Stomach (tissue), 8 donors: ENCODE measurements at regions not wholly inside any gene's neighbourhood (a gene's known extent, or its start where the extent isn't known, plus 50 kb on each side); places are given as distances from the start of the nearest gene placed in this dataset.

ENCODE experiments used
- DNase-seq, 2 donors: peaks; one replicate each; pipeline versions ENCODE4 v3.0.0 to v3.0.0-alpha.2; 2013 to 2019
- H3K27ac ChIP-seq, 5 donors: fragments of 200-600 bp in 4 of 5; sonication (generic) in 4 of 5; one replicate each; pipeline ENCODE4 v1.5.1; 2013 to 2019; ENCODE audit warnings: mild to moderate bottlenecking in 1 of 5, moderate library complexity in 1 of 5
- H3K27me3 ChIP-seq, 3 donors: fragments of 200-600 bp; sonication (generic); one replicate each; pipeline ENCODE4 v1.5.1; 2017 to 2019; ENCODE audit warnings: mixed run types in 1 of 3
- H3K36me3 ChIP-seq, 4 donors: fragments of 200-600 bp; sonication (generic); 1 replicate in 3 of 4; 2 replicates in 1 of 4; pipeline ENCODE4 v1.5.1; 2016 to 2019
- H3K4me1 ChIP-seq, 4 donors: fragments of 200-600 bp; sonication (generic); one replicate each; pipeline ENCODE4 v1.5.1; 2016 to 2019
- H3K4me3 ChIP-seq, 4 donors: fragments of 200-600 bp; sonication (generic) in 3 of 4; one replicate each; pipeline ENCODE4 v1.5.1; 2016 to 2019; ENCODE audit warnings: mild to moderate bottlenecking in 1 of 4
- H3K9me3 ChIP-seq, 4 donors: fragments of 200-600 bp; sonication (generic); one replicate each; pipeline ENCODE4 v1.5.1; 2016 to 2019
- EP300 ChIP-seq: sonication (generic); formaldehyde crosslinking; IDR thresholded peaks from one replicate; pipeline ENCODE4 v1.6.1; 2017; ENCODE audit warnings: antibody characterized with exemption
- POLR2A ChIP-seq, 4 donors: fragments of 450-650 bp; IDR thresholded peaks; one replicate each; pipeline ENCODE4 v1.6.1; 2016; ENCODE audit warnings: antibody characterized with exemption in 4 of 4, control low read depth in 2 of 4, mild to moderate bottlenecking in 1 of 4, moderate library complexity in 1 of 4
- POLR2AphosphoS5 ChIP-seq, 3 donors: sonication (generic); formaldehyde crosslinking; IDR thresholded peaks; one replicate each; pipeline ENCODE4 v1.6.1; 2016; ENCODE audit warnings: antibody characterized with exemption in 3 of 3
- WGBS, 5 donors: extraction: QIAGEN DNeasy Blood & Tissue Kit in 3 of 5; methylation state at CpG; one replicate each; pipeline versions ENCODE4 v1.1.5 to v1.1.7; 2013 to 2018; 5-methylcytosine and 5-hydroxymethylcytosine counted together
- intact Hi-C: fragments of 100-400 bp; cut with DNase I; formaldehyde crosslinking; loops from one replicate; pipeline ENCODE4 v1.15.1; 2023; ENCODE audit warnings: low total_unique reads
- TF ChIP-seq, protein P1 (sequence below), 7 experiments: fragments of 450-650 bp in 4 of 7; fragments of 200-600 bp in 3 of 7; sonication (generic) in 3 of 7; IDR thresholded peaks; one replicate each; pipeline ENCODE4 v1.5.1; 2016 to 2019; ENCODE audit warnings: antibody characterized with exemption in 7 of 7, control low read depth in 2 of 7, mild to moderate bottlenecking in 1 of 7
- donor health status: healthy with polysubstance abuse.
- donor health status: Bipolar disorder and iron deficiency.
- donor health status: healthy.

DNA sequence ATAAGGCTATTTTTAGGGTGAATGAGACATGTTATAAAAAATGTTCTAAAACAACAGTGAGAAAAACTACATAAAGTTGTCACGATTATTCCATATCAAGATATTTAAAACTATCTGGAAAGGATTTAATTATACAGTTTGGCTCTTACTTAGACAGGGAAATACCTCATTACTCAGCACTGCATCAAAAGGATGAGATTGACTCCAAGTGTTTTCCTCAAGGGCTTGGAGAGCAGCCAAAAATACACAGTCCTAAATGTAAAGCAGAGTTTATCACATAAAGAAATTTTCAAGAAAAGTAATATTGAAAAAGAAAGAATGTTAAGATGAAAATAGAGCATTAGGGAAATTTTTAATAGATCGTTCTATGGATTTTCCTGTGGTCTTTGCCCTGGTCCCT is 285.5 kb upstream of the NETO1 start:
- intact Hi-C loops: no loop called here
- Histone ChIP-seq H3K4me3 (no peak overlapping the region), H3K9me3 (no peaks in the 10 kb centered on the region), H3K36me3 (no peaks in the 10 kb centered on the region), H3K27ac (no peak overlapping the region), H3K27me3 (no peaks in the 10 kb centered on the region), H3K4me1 (no peaks in the 10 kb centered on the region)
- DNase-seq: no peak
- no peak for TF ChIP-seq POLR2AphosphoS5 (IDR thresholded peaks at IDR 0.05)
- no peak for TF ChIP-seq EP300
- TF ChIP-seq, protein P1, sequence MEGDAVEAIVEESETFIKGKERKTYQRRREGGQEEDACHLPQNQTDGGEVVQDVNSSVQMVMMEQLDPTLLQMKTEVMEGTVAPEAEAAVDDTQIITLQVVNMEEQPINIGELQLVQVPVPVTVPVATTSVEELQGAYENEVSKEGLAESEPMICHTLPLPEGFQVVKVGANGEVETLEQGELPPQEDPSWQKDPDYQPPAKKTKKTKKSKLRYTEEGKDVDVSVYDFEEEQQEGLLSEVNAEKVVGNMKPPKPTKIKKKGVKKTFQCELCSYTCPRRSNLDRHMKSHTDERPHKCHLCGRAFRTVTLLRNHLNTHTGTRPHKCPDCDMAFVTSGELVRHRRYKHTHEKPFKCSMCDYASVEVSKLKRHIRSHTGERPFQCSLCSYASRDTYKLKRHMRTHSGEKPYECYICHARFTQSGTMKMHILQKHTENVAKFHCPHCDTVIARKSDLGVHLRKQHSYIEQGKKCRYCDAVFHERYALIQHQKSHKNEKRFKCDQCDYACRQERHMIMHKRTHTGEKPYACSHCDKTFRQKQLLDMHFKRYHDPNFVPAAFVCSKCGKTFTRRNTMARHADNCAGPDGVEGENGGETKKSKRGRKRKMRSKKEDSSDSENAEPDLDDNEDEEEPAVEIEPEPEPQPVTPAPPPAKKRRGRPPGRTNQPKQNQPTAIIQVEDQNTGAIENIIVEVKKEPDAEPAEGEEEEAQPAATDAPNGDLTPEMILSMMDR (IDR thresholded peaks at IDR 0.05): no peak
- no peak for TF ChIP-seq POLR2A (IDR thresholded peaks at IDR 0.05)
- 56 to 85% (median 75%) methylated on average over 2 of the region's 2 CpGs for WGBS, 5 donors

DNA sequence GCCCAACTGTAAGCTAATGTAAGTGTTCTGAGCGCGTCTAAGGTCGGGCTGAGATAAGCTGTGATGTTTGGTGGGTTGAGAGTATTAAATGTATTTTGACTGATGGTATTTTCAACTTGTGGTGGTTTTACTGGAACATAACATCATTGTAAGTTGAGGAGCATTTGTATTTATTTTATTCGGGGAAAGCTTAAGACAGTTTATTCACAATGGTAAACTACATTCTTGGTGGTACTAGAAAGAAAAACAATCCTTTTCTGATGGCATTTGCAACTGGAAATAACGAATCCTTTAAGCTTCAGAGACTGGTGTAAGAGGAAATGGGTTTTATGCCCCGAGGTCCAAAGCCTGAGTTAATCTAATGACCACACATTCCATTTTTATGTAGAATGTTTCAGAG is 283.3 kb upstream of the NETO1 start:
- intact Hi-C loops: no loop called here
- H3K27ac ChIP-seq: no peak overlapping the region
- TF ChIP-seq, protein P1 (IDR thresholded peaks at IDR 0.05): no peak
- TF ChIP-seq POLR2AphosphoS5 (IDR thresholded peaks at IDR 0.05) (no peak), POLR2A (IDR thresholded peaks at IDR 0.05) (no peak), EP300 (no peak)
- no peak overlapping the region for H3K4me3 ChIP-seq
- DNase-seq: no peak
- H3K4me1 ChIP-seq: no peaks in the 10 kb centered on the region
- WGBS, 5 donors: 46 to 67% (median 64%) methylated on average over 6 of the region's 6 CpGs
- no peaks in the 10 kb centered on the region for H3K9me3 ChIP-seq
- H3K27me3 ChIP-seq: no peaks in the 10 kb centered on the region
- H3K36me3 ChIP-seq: no peaks in the 10 kb centered on the region

DNA sequence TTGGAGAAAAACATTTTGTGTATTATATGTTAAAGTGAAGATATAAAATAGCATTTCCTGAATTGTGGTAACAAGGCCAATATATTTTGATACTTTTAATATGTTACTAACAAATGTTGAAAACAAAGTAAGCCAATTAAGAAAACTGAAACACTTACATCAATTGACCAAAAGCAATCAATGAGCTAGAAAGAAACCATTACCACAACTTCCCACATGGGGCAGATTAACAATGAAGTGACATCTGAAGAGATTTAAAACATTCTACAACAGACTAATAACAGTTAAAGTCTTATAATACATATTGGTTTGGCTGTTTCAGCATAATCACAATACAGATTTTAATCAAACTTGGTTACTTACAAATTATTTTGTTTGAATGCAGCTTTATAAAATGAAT is 282.4 kb upstream of the NETO1 start:
- Histone ChIP-seq H3K27ac (no peak overlapping the region), H3K9me3 (no peaks in the 10 kb centered on the region), H3K27me3 (no peaks in the 10 kb centered on the region), H3K36me3 (no peaks in the 10 kb centered on the region), H3K4me3 (no peak overlapping the region), H3K4me1 (no peaks in the 10 kb centered on the region)
- intact Hi-C loops: no loop called here
- TF ChIP-seq POLR2AphosphoS5 (IDR thresholded peaks at IDR 0.05) (no peak), POLR2A (IDR thresholded peaks at IDR 0.05) (no peak), EP300 (no peak)
- TF ChIP-seq, protein P1 (IDR thresholded peaks at IDR 0.05): no peak
- DNase-seq: no peak

DNA sequence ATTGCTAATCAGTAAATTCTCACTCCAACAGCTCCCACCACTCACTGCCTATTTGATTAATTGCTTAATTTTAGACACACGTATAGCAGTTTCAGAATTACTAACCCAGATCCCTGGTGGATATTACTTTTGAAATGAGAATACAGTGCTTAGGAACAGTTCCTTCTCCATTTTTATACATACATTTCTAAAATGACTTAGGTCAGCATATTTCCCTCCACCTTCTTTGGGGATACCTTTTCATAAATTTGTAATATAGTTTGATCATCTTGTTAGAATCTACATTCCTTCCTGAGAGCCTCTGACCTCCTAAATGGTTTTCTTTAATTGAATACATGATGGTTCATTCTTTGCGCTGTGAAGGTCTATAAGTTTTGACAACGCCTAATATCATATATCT is 279.8 kb upstream of the NETO1 start:
- no peak for DNase-seq
- H3K27me3 ChIP-seq: no peaks in the 10 kb centered on the region
- H3K27ac ChIP-seq: no peak overlapping the region
- H3K4me3 ChIP-seq: no peak overlapping the region
- H3K9me3 ChIP-seq: no peaks in the 10 kb centered on the region
- no peaks in the 10 kb centered on the region for H3K4me1 ChIP-seq
- no peaks in the 10 kb centered on the region for H3K36me3 ChIP-seq
- WGBS, 5 donors: 62 to 85% (median 73%) methylated on average over 3 of the region's 3 CpGs
- TF ChIP-seq EP300 (no peak), POLR2AphosphoS5 (IDR thresholded peaks at IDR 0.05) (no peak), POLR2A (IDR thresholded peaks at IDR 0.05) (no peak)
- TF ChIP-seq, protein P1 (IDR thresholded peaks at IDR 0.05): no peak
- intact Hi-C loops: no loop called here
